OCI-LY7 (cell line): ENCODE measurements at regions not wholly inside any gene's neighbourhood (a gene's known extent, or its start where the extent isn't known, plus 50 kb on each side); places are given as distances from the start of the nearest gene placed in this dataset.
"Not testable (repeated sequence)": the region's sequence is repeated elsewhere in the genome, so short reads cannot be mapped to it uniquely, and the experiment has no call there.

Source experiments
- BruUV-seq: library from RNA; stranded (reverse); fragments of 400-500 nt; replicated peaks from 2 replicates; lab custom pipeline; 2021; lab: Mats Ljungman, UMichigan
- CTCF ChIA-PET: fragments of 300-600 bp; sonication (Branson Sonifier 250); formaldehyde crosslinking; loops from one replicate; lab custom pipeline; 2022; ENCODE audit warnings: antibody characterized with exemption; ENCODE audit not compliant: unreplicated experiment; lab: Charles Lee
- POLR2A ChIA-PET: fragments of 300-600 bp; sonication (Branson Sonifier 250); formaldehyde crosslinking; loops from one replicate; lab custom pipeline; 2022; ENCODE audit warnings: antibody characterized with exemption; lab: Charles Lee
- DNase-seq: peaks from one replicate; pipeline ENCODE4 v3.0.0-alpha.2; 2015; ENCODE audit warnings: low spot score
- H2AFZ ChIP-seq: fragments of 200-600 bp; sonication (generic), shearing (Covaris generic); 2 replicates; pipeline ENCODE4 v1.6.1; 2014; ENCODE audit warnings: mild to moderate bottlenecking, antibody characterized with exemption, low read length, moderate library complexity
- H3K27ac ChIP-seq: fragments of 200-600 bp; sonication (generic); 2 replicates; pipeline ENCODE4 v1.5.1; 2014; ENCODE audit warnings: mixed run types, low read depth, mild to moderate bottlenecking, moderate library complexity, low read length, inconsistent platforms; ENCODE audit not compliant: poor library complexity, severe bottlenecking
- H3K36me3 ChIP-seq: fragments of 200-600 bp; sonication (generic); 2 replicates; pipeline ENCODE4 v1.6.1; 2014; ENCODE audit warnings: mild to moderate bottlenecking, antibody characterized with exemption, low read length, moderate library complexity, mixed read lengths; ENCODE audit not compliant: insufficient read depth
- H3K4me1 ChIP-seq: fragments of 200-600 bp; sonication (generic); 2 replicates; pipeline ENCODE4 v1.5.1; 2014; ENCODE audit warnings: mild to moderate bottlenecking, low read length; ENCODE audit not compliant: insufficient read depth, poor library complexity, severe bottlenecking
- H3K4me2 ChIP-seq: fragments of 200-600 bp; sonication (generic); 2 replicates; pipeline ENCODE4 v1.6.1; 2014; ENCODE audit warnings: mild to moderate bottlenecking, low read length
- H3K4me3 ChIP-seq: fragments of 200-600 bp; sonication (generic); 2 replicates; pipeline ENCODE4 v1.5.1; 2014; ENCODE audit warnings: mild to moderate bottlenecking, low read depth, low read length; ENCODE audit not compliant: poor library complexity, severe bottlenecking
- H3K79me2 ChIP-seq: fragments of 200-600 bp; sonication (generic); 2 replicates; pipeline ENCODE4 v1.6.1; 2016; ENCODE audit warnings: low read depth, mild to moderate bottlenecking, low read length, moderate library complexity, mixed read lengths; ENCODE audit not compliant: insufficient read depth
- H3K9me2 ChIP-seq: fragments of 200-600 bp; sonication (generic); 2 replicates; pipeline ENCODE4 v1.6.1; 2016; ENCODE audit warnings: mild to moderate bottlenecking, low read length, mixed read lengths; ENCODE audit not compliant: insufficient read depth
- H3K9me3 ChIP-seq: fragments of 200-600 bp; sonication (generic); 2 replicates; pipeline ENCODE4 v1.6.1; 2014; ENCODE audit warnings: mild to moderate bottlenecking, mixed run types, low read length, mixed read lengths
- H4K20me1 ChIP-seq: fragments of 200-600 bp; sonication (generic); 2 replicates; pipeline ENCODE4 v1.6.1; 2014; ENCODE audit warnings: mild to moderate bottlenecking, antibody characterized with exemption, low read length, moderate library complexity, mixed read lengths; ENCODE audit not compliant: insufficient read depth
- intact Hi-C: fragments of 100-400 bp; cut with micrococcal nuclease; formaldehyde crosslinking; loops from one replicate; pipeline ENCODE4 v1.10.0; 2022; ENCODE audit not compliant: unreplicated experiment

DNA sequence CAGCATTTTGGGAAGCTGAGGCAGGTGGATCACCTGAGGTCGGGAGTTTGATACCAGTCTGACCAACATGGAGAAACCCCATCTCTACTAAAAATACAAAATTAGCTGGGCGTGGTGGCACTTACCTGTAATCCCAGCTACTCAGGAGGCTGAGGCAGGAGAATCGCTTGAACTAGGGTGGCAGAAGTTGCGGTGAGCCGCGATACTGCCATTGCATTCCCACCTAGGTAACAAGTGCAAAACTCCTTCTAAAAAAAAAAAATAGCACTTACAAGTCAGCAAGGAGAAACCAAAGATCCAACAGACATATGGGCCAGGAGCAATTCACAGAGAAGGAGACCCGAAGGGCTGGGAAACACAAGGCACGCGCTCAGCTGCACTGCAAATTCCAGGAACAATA, 3951.3 kb upstream of the OR11H1 start:
- CTCF ChIA-PET, H3K79me2 ChIP-seq, H2AFZ ChIP-seq, H3K36me3 ChIP-seq, H4K20me1 ChIP-seq, POLR2A ChIA-PET, DNase-seq, H3K4me3 ChIP-seq, H3K4me1 ChIP-seq, BruUV-seq, H3K9me2 ChIP-seq, H3K9me3 ChIP-seq, H3K27ac ChIP-seq, H3K4me2 ChIP-seq, intact Hi-C loops: not testable (repeated sequence)

DNA sequence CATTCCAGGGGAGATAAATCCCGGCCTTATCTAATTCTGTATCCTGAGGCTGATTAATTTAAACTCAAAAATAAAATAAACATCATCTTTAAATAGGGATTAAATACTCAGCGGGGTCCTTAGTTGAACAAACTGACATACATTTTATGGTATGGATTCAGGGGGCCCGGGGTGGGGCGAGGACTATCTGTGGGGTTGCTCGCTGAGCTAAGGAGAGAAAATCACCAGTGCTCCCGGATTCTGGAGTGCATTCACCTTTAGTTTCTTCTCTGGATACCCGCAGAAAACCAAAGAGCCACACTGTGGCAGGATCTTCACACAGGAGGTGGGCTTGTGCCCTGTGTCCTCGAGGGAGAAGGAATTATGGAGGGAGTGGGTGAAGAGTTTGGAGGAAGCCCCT, 3949.9 kb upstream of the OR11H1 start:
- CTCF ChIA-PET, H3K27ac ChIP-seq, H3K4me3 ChIP-seq, H3K79me2 ChIP-seq, intact Hi-C loops, H3K9me2 ChIP-seq, H3K4me1 ChIP-seq, H2AFZ ChIP-seq, DNase-seq, H4K20me1 ChIP-seq, H3K9me3 ChIP-seq, BruUV-seq, H3K36me3 ChIP-seq, H3K4me2 ChIP-seq, POLR2A ChIA-PET: not testable (repeated sequence)

- DNase-seq, H2AFZ ChIP-seq, H3K79me2 ChIP-seq, BruUV-seq, H4K20me1 ChIP-seq, H3K4me3 ChIP-seq, H3K4me1 ChIP-seq, CTCF ChIA-PET, H3K9me3 ChIP-seq, H3K4me2 ChIP-seq, H3K36me3 ChIP-seq, H3K9me2 ChIP-seq, H3K27ac ChIP-seq, intact Hi-C loops, POLR2A ChIA-PET: not testable (repeated sequence)
Measured at GRCh38 chr22:11578551-11578950, 3949.4 kb upstream of the OR11H1 start.

- CTCF ChIA-PET, intact Hi-C loops: not testable (repeated sequence)
Measured at GRCh38 chr22:11582048-11582447, 3945.9 kb upstream of the OR11H1 start.

DNA sequence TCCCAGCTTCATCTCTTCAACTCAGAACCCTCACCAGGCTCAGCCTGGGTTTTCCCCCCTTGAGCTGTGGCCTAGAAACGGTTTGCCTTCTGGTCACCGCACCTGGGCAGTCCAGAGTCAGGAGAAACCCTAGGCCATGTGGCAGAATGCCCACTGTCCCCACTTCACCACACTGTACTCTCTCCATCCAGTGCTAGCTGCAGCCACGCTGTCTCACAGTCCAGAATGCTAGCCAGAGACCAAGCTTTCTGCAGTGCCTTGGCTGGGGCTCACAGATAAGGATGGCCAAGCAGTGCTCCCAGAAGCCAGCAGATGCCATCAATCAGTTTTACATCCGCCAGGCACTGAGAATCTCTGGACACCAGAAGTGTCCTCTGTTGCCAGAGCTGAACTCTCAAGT, 3943.8 kb upstream of the OR11H1 start:
- H3K9me2 ChIP-seq, H3K79me2 ChIP-seq, H3K9me3 ChIP-seq, H4K20me1 ChIP-seq, H3K4me3 ChIP-seq, CTCF ChIA-PET, H3K4me1 ChIP-seq, DNase-seq, intact Hi-C loops, H3K27ac ChIP-seq, H3K36me3 ChIP-seq, BruUV-seq, POLR2A ChIA-PET, H2AFZ ChIP-seq, H3K4me2 ChIP-seq: not testable (repeated sequence)

More at GRCh38 chr22:11582048-11582447, 3945.9 kb upstream of the OR11H1 start:
- H3K36me3 ChIP-seq, BruUV-seq, DNase-seq, POLR2A ChIA-PET, H3K79me2 ChIP-seq, H3K9me3 ChIP-seq, H4K20me1 ChIP-seq, H3K4me3 ChIP-seq, H3K27ac ChIP-seq, H3K4me1 ChIP-seq, H2AFZ ChIP-seq, H3K4me2 ChIP-seq, H3K9me2 ChIP-seq: not testable (repeated sequence)

DNA sequence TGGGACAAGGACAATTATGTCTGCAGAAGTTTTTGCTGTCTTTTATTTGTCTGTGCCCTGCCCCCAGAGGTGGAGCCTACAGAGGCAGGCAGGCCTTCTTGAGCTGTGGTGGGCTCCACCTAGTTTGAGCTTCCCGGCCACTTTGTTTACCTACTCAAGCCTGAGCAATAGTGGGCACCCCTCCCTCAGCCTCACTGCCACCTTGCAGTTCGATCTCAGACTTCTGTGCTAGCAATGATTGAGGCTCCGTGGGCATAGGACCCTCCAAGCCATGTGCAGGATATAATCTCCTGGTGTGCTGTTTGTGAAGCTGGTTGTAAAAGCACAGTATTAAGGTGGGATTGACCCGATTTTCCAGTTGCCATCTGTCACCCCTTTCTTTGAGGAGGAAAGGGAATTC, 3933.4 kb upstream of the OR11H1 start:
- H3K27ac ChIP-seq, intact Hi-C loops, BruUV-seq, H3K9me2 ChIP-seq, H3K4me2 ChIP-seq, H3K9me3 ChIP-seq, CTCF ChIA-PET, POLR2A ChIA-PET, DNase-seq, H4K20me1 ChIP-seq, H3K4me1 ChIP-seq, H3K79me2 ChIP-seq, H3K36me3 ChIP-seq, H3K4me3 ChIP-seq, H2AFZ ChIP-seq: not testable (repeated sequence)
